Heart right ventricle (tissue), 16 donors: ENCODE measurements at regions not wholly inside any gene's neighbourhood (a gene's known extent, or its start where the extent isn't known, plus 50 kb on each side); places are given as distances from the start of the nearest gene placed in this dataset.

ENCODE experiments used
- ATAC-seq, 8 donors: fragments of 200-7000 bp; cut with Tn5 transposase; one replicate each; pipeline ENCODE4 v1.9.1; 2020; ENCODE audit warnings: mild to moderate bottlenecking in 8 of 8, moderate library complexity in 8 of 8, moderate number of reproducible peaks in 1 of 8
- DNase-seq, 2 donors: peaks; one replicate each; pipeline ENCODE4 v3.0.0-alpha.2; 2020
- H3K27ac ChIP-seq, 10 donors: fragments of 200-600 bp; sonication (generic) in 2 of 10; one replicate each; pipeline versions ENCODE4 v1.5.0 to v1.8.0; 2020 to 2022; ENCODE audit warnings: mild to moderate bottlenecking in 3 of 10
- H3K27me3 ChIP-seq, 7 donors: fragments of 200-600 bp; one replicate each; pipeline ENCODE4 v1.8.0; 2021 to 2022; ENCODE audit warnings: mild to moderate bottlenecking in 2 of 7
- H3K36me3 ChIP-seq, 9 donors: fragments of 200-600 bp; sonication (generic) in 1 of 9; one replicate each; pipeline versions ENCODE4 v1.5.0 to v1.8.0; 2020 to 2022; ENCODE audit warnings: mild to moderate bottlenecking in 2 of 9
- H3K4me1 ChIP-seq, 9 donors: fragments of 200-600 bp; sonication (generic) in 1 of 9; one replicate each; pipeline versions ENCODE4 v1.5.0 to v1.8.0; 2020 to 2022; ENCODE audit warnings: mild to moderate bottlenecking in 4 of 9
- H3K4me3 ChIP-seq, 10 donors: fragments of 200-600 bp; sonication (generic) in 2 of 10; one replicate each; pipeline versions ENCODE4 v1.5.0 to v1.8.0; 2020 to 2022; ENCODE audit warnings: mild to moderate bottlenecking in 7 of 10, moderate library complexity in 2 of 10
- H3K9me3 ChIP-seq, 11 donors: fragments of 200-600 bp in 10 of 11; sonication (generic) in 2 of 11; one replicate each; pipeline versions ENCODE4 v1.5.0 to v1.8.0; 2013 to 2022; ENCODE audit warnings: mild to moderate bottlenecking in 2 of 11, control low read depth in 1 of 11, moderate library complexity in 1 of 11
- CTCF ChIP-seq, 9 donors: fragments of 200-600 bp; sonication (generic) in 2 of 9; IDR thresholded peaks; one replicate each; pipeline versions ENCODE4 v1.5.0 to v1.8.0; 2021 to 2022; ENCODE audit warnings: antibody characterized with exemption in 9 of 9, mild to moderate bottlenecking in 5 of 9, moderate library complexity in 1 of 9
- WGBS, 2 donors: extraction: QIAGEN DNeasy Blood & Tissue Kit; methylation state at CpG; one replicate each; pipeline ENCODE4 v1.1.7; 2013; ENCODE audit warnings: inconsistent platforms in 1 of 2; 5-methylcytosine and 5-hydroxymethylcytosine counted together
- intact Hi-C, 10 donors: fragments of 100-400 bp; cut with DNase I; formaldehyde crosslinking; loops; one replicate each; pipeline versions ENCODE4 v1.11.1 to v1.14.2; 2022
- donor health status: Arrhythmogenic right ventricular cardiomyopathy.
- donor health status: ischemic (EF 13 %, LVEDD 7.1; RV severe dilation, severe dysfunction).
- donor health status: healthy with polysubstance abuse.
- donor health status: DM: no; HTN: yes; CAD: no.
- donor health status: DM: no; HTN: no; CAD: no.
- donor health status: ischemic (EF 25% LVEDD 6.9; RV normal size, moderate dysfunction).
- donor health status: ischemic (EF 25% LVEDD 5.7; RV mildly dilated, moderate dysfunction).
- donor health status: healthy.
- donor health status: DM: yes; HTN: yes; CAD: no.
- donor health status: Ischemic cardiomyopathy.
- donor health status: ischemic (EF 35%, LVEDD 5.7; RV mildly dilated, moderate dysfunction).
- donor health status: nonischemic (EF 11% LVEDD 7.7; RV severe dilation, severe dysfunction).
- donor health status: DM: yes; HTN: yes; CAD: no.
- donor health status: PGD.
- donor health status: ischemic (EF 29% LVEDD 5.4; RV normal size, mild dysfunction).
- donor health status: nonischemic (EF 23%, LVEDD 6.1; RV moderate dilation, normal function).

GRCh38 chr3:181300033-181300432, 310.5 kb upstream of the DNAJC19 start:
- H3K4me3 ChIP-seq: no peak overlapping the region
- H3K36me3 ChIP-seq: no peaks in the 10 kb centered on the region
- TF ChIP-seq CTCF (IDR thresholded peaks at IDR 0.05): no peak
- H3K9me3 ChIP-seq: no peaks in the 10 kb centered on the region
- no peak for DNase-seq
- H3K4me1 ChIP-seq: no peaks in the 10 kb centered on the region
- 63 to 69% methylated on average over 2 of the region's 2 CpGs for WGBS, 2 donors
- ATAC-seq: no peak
- H3K27me3 ChIP-seq: no peaks in the 10 kb centered on the region
- intact Hi-C loops: no loop called here
- H3K27ac ChIP-seq: no peak overlapping the region

- H3K4me1 ChIP-seq: no peaks in the 10 kb centered on the region
- TF ChIP-seq CTCF (IDR thresholded peaks at IDR 0.05): no peak
- H3K36me3 ChIP-seq: no peaks in the 10 kb centered on the region
- no peaks in the 10 kb centered on the region for H3K27me3 ChIP-seq
- 82 to 84% methylated on average over 3 of the region's 3 CpGs for WGBS, 2 donors
- no peak overlapping the region for H3K27ac ChIP-seq
- ATAC-seq (no peak), DNase-seq (no peak)
- intact Hi-C loops: no loop called here
- H3K4me3 ChIP-seq: no peak overlapping the region
- no peaks in the 10 kb centered on the region for H3K9me3 ChIP-seq
Measured at GRCh38 chr3:181298421-181298820, 308.9 kb upstream of the DNAJC19 start.

GRCh38 chr3:181292984-181293383, 303.4 kb upstream of the DNAJC19 start:
- H3K27me3 ChIP-seq: no peaks in the 10 kb centered on the region
- H3K27ac ChIP-seq: no peak overlapping the region
- intact Hi-C loops: no loop called here
- WGBS, 2 donors: 19% methylated on average over 1 of the region's 1 CpG
- ATAC-seq (no peak), DNase-seq (no peak)
- H3K4me3 ChIP-seq: no peak overlapping the region
- no peaks in the 10 kb centered on the region for H3K9me3 ChIP-seq
- TF ChIP-seq CTCF (IDR thresholded peaks at IDR 0.05): no peak
- H3K4me1 ChIP-seq: no peaks in the 10 kb centered on the region
- no peaks in the 10 kb centered on the region for H3K36me3 ChIP-seq

GRCh38 chr3:181290941-181291340, 301.4 kb upstream of the DNAJC19 start:
- 67 to 79% methylated on average over 3 of the region's 3 CpGs for WGBS, 2 donors

More at GRCh38 chr3:181290941-181291340, 301.4 kb upstream of the DNAJC19 start:
- H3K27ac ChIP-seq: no peak overlapping the region
- intact Hi-C loops: no loop called here
- no peaks in the 10 kb centered on the region for H3K27me3 ChIP-seq
- H3K4me1 ChIP-seq: no peaks in the 10 kb centered on the region
- no peak for TF ChIP-seq CTCF (IDR thresholded peaks at IDR 0.05)
- H3K4me3 ChIP-seq: no peak overlapping the region
- no peak for ATAC-seq
- no peaks in the 10 kb centered on the region for H3K36me3 ChIP-seq
- no peaks in the 10 kb centered on the region for H3K9me3 ChIP-seq
- DNase-seq: no peak
